PC-3 (cell line): ENCODE measurements at regions not wholly inside any gene's neighbourhood (a gene's known extent, or its start where the extent isn't known, plus 50 kb on each side); places are given as distances from the start of the nearest gene placed in this dataset.
"Not testable (repeated sequence)": the region's sequence is repeated elsewhere in the genome, so short reads cannot be mapped to it uniquely, and the experiment has no call there.

Experiments used
- ATAC-seq: fragments of 200-7000 bp; cut with Tn5 transposase; 2 replicates; pipeline ENCODE4 v1.9.1; 2020; ENCODE audit warnings: mild to moderate bottlenecking, moderate library complexity
- BruUV-seq: library from RNA; stranded (reverse); fragments of 400-500 nt; replicated peaks from 2 replicates; lab custom pipeline; 2021; lab: Mats Ljungman, UMichigan
- CTCF ChIA-PET: fragments of 300-600 bp; sonication (Branson Sonifier 250); formaldehyde crosslinking; loops from one replicate; lab custom pipeline; 2022; ENCODE audit warnings: antibody characterized with exemption; lab: Charles Lee
- POLR2A ChIA-PET: fragments of 300-600 bp; sonication (Branson Sonifier 250); formaldehyde crosslinking; loops from one replicate; lab custom pipeline; 2022; ENCODE audit warnings: antibody characterized with exemption; ENCODE audit not compliant: unreplicated experiment; lab: Charles Lee
- DNase-seq: peaks from one replicate; pipeline ENCODE4 v3.0.0-alpha.2; 2015
- H2AFZ ChIP-seq: fragments of 300-600 bp; sonication (generic); 2 replicates; pipeline ENCODE4 v1.6.0; 2016; ENCODE audit warnings: antibody characterized with exemption, low read length
- H3F3A ChIP-seq: fragments of 300-600 bp; sonication (generic); one replicate; pipeline ENCODE4 v1.6.0; 2017; ENCODE audit warnings: antibody characterized with exemption, low read length, control low read depth, mild to moderate bottlenecking; ENCODE audit not compliant: unreplicated experiment
- H3K27ac ChIP-seq: fragments of 300-600 bp; sonication (generic); 2 replicates; pipeline ENCODE4 v1.5.1; 2016; ENCODE audit warnings: mild to moderate bottlenecking, low read length
- H3K27me3 ChIP-seq: fragments of 300-600 bp; sonication (generic); 2 replicates; pipeline ENCODE4 v1.6.1; 2016; ENCODE audit warnings: low read length, mixed read lengths
- H3K36me3 ChIP-seq: fragments of 300-600 bp; sonication (generic); 2 replicates; pipeline ENCODE4 v1.6.1; 2016; ENCODE audit warnings: low read depth, mixed run types, low read length, mixed read lengths
- H3K4me1 ChIP-seq: fragments of 300-600 bp; sonication (generic); 2 replicates; pipeline ENCODE4 v1.5.1; 2016; ENCODE audit warnings: low read length; ENCODE audit not compliant: insufficient read depth
- H3K4me2 ChIP-seq: fragments of 300-600 bp; sonication (generic); 2 replicates; pipeline ENCODE4 v1.6.0; 2016; ENCODE audit warnings: low read length
- H3K4me3 ChIP-seq: fragments of 300-600 bp; sonication (generic); 2 replicates; pipeline ENCODE4 v1.5.1; 2016; ENCODE audit warnings: mild to moderate bottlenecking, low read length, mixed read lengths
- H3K79me2 ChIP-seq: fragments of 300-600 bp; sonication (generic); 2 replicates; pipeline ENCODE4 v1.6.1; 2017; ENCODE audit warnings: low read length, mixed read lengths
- H3K9ac ChIP-seq: fragments of 300-600 bp; sonication (generic); 2 replicates; pipeline ENCODE4 v1.6.0; 2016; ENCODE audit warnings: mild to moderate bottlenecking, low read length
- H3K9me2 ChIP-seq: fragments of 300-600 bp; sonication (generic); replicated peaks from 2 replicates; pipeline ENCODE4 v1.6.1; 2016; ENCODE audit warnings: mixed run types, low read length, mixed read lengths
- H3K9me3 ChIP-seq: fragments of 300-600 bp; sonication (generic); 2 replicates; pipeline ENCODE4 v1.6.1; 2016; ENCODE audit warnings: low read length, mixed read lengths
- H4K20me1 ChIP-seq: fragments of 300-600 bp; sonication (generic); 2 replicates; pipeline ENCODE4 v1.6.1; 2016; ENCODE audit warnings: low read length, mixed read lengths
- EZH2 ChIP-seq: fragments of 300-600 bp; sonication (generic); IDR thresholded peaks from one replicate; pipeline ENCODE4 v1.6.1; 2017; ENCODE audit warnings: antibody characterized with exemption, mild to moderate bottlenecking, low read length; ENCODE audit not compliant: unreplicated experiment
- EZH2phosphoT487 ChIP-seq: fragments of 300-600 bp; sonication (generic); IDR thresholded peaks from 2 replicates; pipeline ENCODE4 v1.6.1; 2018; ENCODE audit warnings: mild to moderate bottlenecking, antibody characterized with exemption, low read length, borderline replicate concordance
- intact Hi-C: fragments of 100-400 bp; cut with micrococcal nuclease; formaldehyde crosslinking; loops from 2 replicates; pipeline ENCODE4 v1.9.0; 2023
- TF ChIP-seq, protein P1 (sequence below): fragments of 300-600 bp; sonication (generic); conservative IDR thresholded peaks from 2 replicates; pipeline ENCODE4 v1.5.1; 2017; ENCODE audit warnings: antibody characterized with exemption, low read depth, mild to moderate bottlenecking, low read length

DNA sequence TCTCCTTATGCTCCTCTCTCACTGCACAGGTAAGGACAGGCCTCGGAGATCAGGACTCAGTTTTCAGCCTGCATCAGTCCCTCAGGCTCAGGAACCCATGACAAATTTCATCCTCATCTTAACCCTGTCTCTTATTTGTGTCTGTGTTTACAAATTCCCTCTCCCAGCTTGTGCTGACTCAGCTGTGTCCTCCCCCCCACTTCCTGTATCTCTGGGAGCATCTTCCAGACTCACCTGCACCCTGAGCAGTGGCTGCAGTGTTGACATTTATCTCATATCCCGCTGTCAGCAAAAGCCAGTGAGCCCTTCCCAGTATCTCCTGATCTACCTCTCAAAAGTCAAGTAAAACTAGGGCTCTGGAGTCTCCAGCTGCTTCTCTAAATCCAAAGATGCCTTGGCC lies 65.6 kb upstream of the VPREB1 start:
- BruUV-seq, result no TSS peak
- H3K79me2 ChIP-seq, result no peaks in the 10 kb centered on the region
- H3K4me2 ChIP-seq, result no peak overlapping the region
- intact Hi-C loops, result no loop called here
- H2AFZ ChIP-seq, result no peak overlapping the region
- TF ChIP-seq, protein P1, sequence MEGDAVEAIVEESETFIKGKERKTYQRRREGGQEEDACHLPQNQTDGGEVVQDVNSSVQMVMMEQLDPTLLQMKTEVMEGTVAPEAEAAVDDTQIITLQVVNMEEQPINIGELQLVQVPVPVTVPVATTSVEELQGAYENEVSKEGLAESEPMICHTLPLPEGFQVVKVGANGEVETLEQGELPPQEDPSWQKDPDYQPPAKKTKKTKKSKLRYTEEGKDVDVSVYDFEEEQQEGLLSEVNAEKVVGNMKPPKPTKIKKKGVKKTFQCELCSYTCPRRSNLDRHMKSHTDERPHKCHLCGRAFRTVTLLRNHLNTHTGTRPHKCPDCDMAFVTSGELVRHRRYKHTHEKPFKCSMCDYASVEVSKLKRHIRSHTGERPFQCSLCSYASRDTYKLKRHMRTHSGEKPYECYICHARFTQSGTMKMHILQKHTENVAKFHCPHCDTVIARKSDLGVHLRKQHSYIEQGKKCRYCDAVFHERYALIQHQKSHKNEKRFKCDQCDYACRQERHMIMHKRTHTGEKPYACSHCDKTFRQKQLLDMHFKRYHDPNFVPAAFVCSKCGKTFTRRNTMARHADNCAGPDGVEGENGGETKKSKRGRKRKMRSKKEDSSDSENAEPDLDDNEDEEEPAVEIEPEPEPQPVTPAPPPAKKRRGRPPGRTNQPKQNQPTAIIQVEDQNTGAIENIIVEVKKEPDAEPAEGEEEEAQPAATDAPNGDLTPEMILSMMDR, result no peak
- ChIA-PET CTCF (no interaction called here), POLR2A (no interaction called here)
- H3K4me1 ChIP-seq, result no peaks in the 10 kb centered on the region
- H3K9me2 ChIP-seq, result no peaks in the 10 kb centered on the region
- no peak for DNase-seq
- no peak overlapping the region for H3K27ac ChIP-seq
- no peak for ATAC-seq
- H3K36me3 ChIP-seq, result no peaks in the 10 kb centered on the region
- no peaks in the 10 kb centered on the region for H4K20me1 ChIP-seq
- H3K9ac ChIP-seq, result no peak overlapping the region
- no peaks in the 10 kb centered on the region for H3K9me3 ChIP-seq
- H3K27me3 ChIP-seq, result peaks cover 10% of the 10 kb centered on the region; the same call in 1 of the 2 replicates
- no peaks in the 10 kb centered on the region for H3F3A ChIP-seq
- no peak overlapping the region for H3K4me3 ChIP-seq

DNA sequence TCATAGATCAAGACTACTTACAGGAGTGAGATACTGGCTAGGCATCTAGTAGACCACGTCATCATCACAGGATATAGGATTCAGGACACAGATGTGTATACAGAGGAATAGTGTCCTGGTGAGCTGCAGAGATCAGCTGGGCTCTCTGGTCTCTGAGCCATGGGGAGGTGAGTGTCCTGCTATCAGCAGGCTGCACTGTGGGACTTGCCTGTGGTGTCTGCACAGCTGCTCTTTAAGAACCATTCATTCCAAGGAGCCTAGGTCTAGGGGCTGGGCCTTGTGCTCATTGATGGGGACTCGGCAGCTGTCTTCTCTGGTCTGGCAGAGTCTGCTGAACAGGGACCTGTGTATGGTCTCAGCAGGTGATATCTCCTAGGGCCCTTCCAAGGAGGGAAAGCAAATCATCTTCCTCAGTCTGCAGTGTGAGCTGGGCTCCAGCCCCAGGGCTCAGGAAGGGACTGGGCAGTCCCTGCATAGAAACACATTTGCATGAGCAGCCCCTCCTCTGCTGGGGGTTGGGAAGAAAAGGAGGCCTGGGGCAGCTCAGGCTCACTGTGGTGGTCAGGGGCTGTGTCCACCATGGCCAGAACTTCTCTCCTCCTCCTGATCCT lies 66.1 kb upstream of the VPREB1 start:
- Histone ChIP-seq H3K4me3 (no peak overlapping the region), H3K27me3 (0 out of 2 replicates have a peak, but pooled peaks cover 5% of the 10 kb centered on the region), H3K4me1 (no peaks in the 10 kb centered on the region), H3F3A (no peaks in the 10 kb centered on the region), H3K9me3 (no peaks in the 10 kb centered on the region), H4K20me1 (no peaks in the 10 kb centered on the region), H3K4me2 (no peak overlapping the region), H2AFZ (no peak overlapping the region), H3K36me3 (no peaks in the 10 kb centered on the region), H3K9me2 (no peaks in the 10 kb centered on the region), H3K79me2 (no peaks in the 10 kb centered on the region), H3K9ac (no peak overlapping the region), H3K27ac (no peak overlapping the region)
- intact Hi-C loops, result no loop called here
- ATAC-seq (no peak), DNase-seq (no peak)
- ChIA-PET POLR2A (no interaction called here), CTCF (no interaction called here)
- no TSS peak for BruUV-seq
- TF ChIP-seq EZH2 (no peak), EZH2phosphoT487 (no peak)
- TF ChIP-seq, protein P1, result no peak

- Histone ChIP-seq H3K79me2 (no peaks in the 10 kb centered on the region), H3K9me3 (no peaks in the 10 kb centered on the region), H3F3A (no peaks in the 10 kb centered on the region), H3K27me3 (no peaks in the 10 kb centered on the region), H3K4me1 (no peaks in the 10 kb centered on the region), H3K36me3 (no peaks in the 10 kb centered on the region), H3K9ac (no peak overlapping the region), H2AFZ (no peak overlapping the region), H3K4me2 (no peak overlapping the region), H4K20me1 (no peaks in the 10 kb centered on the region), H3K4me3 (no peak overlapping the region), H3K27ac (no peak overlapping the region), H3K9me2 (no peaks in the 10 kb centered on the region)
- intact Hi-C loops, result no loop called here
- ATAC-seq, result no peak
- ChIA-PET CTCF (no interaction called here), POLR2A (no interaction called here)
- no peak for DNase-seq
- TF ChIP-seq EZH2 (no peak), EZH2phosphoT487 (no peak)
- TF ChIP-seq, protein P1, result no peak
- BruUV-seq, result no TSS peak
Measured at GRCh38 chr22:22176929-22177616, 67.5 kb upstream of the VPREB1 start.

DNA sequence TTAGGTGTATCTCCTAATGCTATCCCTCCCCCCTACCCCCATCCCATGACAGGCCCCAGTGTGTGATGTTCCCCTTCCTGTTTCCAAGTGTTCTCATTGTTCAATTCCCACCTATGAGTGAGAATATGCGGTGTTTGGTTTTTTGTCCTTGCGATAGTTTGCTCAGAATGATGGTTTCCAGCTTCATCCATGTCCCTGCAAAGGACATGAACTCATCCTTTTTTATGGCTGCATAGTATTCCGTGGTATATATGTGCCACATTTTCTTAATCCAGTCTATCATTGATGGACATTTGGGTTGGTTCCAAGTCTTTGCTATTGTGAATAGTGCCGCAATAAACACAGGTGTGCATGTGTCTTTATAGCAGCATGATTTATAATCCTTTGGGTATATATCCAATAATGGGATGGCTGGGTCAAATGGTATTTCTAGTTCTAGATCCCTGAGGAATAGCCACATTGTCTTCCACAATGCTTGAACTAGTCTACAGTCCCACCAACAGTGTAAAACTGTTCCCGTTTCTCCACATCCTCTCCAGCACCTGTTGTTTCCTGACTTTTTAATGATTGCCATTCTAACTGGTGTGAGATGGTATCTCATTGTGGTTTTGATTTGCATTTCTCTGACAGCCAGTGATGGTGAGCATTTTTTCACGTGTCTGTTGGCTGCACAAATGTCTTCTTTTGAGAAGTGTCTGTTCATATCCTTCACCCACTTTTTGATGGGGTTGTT lies 71.5 kb upstream of the VPREB1 start:
- BruUV-seq, H3K36me3 ChIP-seq, H3K4me2 ChIP-seq, CTCF ChIA-PET, H3K79me2 ChIP-seq, H3K4me3 ChIP-seq, H3K9ac ChIP-seq, DNase-seq, H3K27me3 ChIP-seq, H3K9me3 ChIP-seq, POLR2A ChIA-PET, H3F3A ChIP-seq, H3K4me1 ChIP-seq, H4K20me1 ChIP-seq, ATAC-seq, H2AFZ ChIP-seq, intact Hi-C loops, H3K27ac ChIP-seq, H3K9me2 ChIP-seq: not testable (repeated sequence)
